ENCODE measurements at regions not wholly inside any gene's neighbourhood (a gene's known extent, or its start where the extent isn't known, plus 50 kb on each side); places are given as distances from the start of the nearest gene placed in this dataset.
A peak's percentile ranks its signal among the peaks of the same experiment; 100 is the strongest.
"Not testable (repeated sequence)": the region's sequence is repeated elsewhere in the genome, so short reads cannot be mapped to it uniquely, and the experiment has no call there.

DNA sequence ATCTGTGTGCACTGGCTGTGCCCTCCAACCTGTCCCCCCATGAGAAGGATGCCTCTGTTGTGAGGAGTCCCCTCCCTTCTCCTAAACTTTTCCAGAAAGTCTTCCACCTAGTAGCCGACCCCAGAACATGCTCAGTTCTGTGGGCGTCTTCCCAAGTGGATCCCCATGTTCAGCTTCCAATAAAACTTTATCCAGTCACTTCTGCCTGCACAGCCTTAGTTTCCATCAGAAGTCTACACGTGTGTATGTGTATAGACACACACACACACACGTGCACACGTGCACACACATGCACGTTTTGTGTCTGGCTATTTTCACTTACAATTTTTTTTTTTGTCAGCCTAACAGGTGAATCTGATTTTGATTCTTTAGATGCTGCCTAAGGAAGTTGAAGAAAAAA is 115.1 kb downstream of the RTP5 start:
- no peak for DNase-seq

DNA sequence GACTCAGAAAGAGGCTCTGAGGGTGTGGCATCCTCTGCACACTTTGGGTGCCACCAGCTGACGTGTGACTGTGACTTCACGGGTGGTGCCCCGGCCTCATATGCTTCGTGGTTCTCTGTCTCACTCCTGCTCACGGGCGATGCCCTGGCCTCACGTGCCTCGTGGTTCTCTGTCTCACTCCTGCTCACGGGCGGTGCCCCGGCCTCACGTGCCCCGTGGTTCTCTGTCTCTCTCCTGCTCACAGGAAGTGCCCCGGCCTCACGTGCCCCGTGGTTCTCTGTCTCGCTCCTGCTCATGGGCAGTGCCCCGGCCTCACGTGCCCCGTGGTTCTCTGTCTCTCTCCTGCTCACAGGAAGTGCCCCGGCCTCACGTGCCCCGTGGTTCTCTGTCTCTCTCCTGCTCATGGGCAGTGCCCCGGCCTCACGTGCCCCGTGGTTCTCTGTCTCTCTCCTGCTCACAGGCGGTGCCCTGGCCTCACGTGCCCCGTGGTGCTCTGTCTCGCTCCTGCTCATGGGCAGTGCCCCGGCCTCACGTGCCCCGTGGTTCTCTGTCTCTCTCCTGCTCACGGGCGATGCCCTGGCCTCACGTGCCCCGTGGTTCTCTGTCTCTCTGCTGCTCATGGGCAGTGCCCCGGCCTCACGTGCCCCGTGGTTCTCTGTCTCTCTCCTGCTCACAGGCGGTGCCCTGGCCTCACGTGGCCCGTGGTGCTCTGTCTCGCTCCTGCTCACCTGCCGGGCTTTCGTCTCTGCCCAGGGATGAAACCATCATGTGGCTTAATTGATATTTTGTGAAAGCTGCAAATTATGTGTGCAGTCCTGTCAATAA is 115.8 kb downstream of the RTP5 start:
- peak; percentile 49 for DNase-seq

DNA sequence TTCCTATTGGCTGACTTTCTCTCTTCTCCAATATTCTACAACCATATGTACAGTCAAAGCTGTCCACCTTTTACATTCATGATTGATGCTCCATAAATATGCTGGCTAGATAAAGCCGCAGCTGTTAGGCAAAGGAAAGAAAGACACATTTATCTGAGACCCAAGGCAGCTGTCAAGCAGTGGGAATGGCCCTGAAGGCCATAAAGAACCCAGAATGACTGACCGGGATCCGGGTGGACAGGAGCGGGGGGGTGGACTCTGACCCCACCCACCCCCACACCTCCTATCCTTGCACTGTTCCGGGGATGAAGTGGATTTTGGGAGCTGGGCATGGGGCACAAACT is 116.4 kb downstream of the RTP5 start:
- peak; percentile 35 for DNase-seq

DNA sequence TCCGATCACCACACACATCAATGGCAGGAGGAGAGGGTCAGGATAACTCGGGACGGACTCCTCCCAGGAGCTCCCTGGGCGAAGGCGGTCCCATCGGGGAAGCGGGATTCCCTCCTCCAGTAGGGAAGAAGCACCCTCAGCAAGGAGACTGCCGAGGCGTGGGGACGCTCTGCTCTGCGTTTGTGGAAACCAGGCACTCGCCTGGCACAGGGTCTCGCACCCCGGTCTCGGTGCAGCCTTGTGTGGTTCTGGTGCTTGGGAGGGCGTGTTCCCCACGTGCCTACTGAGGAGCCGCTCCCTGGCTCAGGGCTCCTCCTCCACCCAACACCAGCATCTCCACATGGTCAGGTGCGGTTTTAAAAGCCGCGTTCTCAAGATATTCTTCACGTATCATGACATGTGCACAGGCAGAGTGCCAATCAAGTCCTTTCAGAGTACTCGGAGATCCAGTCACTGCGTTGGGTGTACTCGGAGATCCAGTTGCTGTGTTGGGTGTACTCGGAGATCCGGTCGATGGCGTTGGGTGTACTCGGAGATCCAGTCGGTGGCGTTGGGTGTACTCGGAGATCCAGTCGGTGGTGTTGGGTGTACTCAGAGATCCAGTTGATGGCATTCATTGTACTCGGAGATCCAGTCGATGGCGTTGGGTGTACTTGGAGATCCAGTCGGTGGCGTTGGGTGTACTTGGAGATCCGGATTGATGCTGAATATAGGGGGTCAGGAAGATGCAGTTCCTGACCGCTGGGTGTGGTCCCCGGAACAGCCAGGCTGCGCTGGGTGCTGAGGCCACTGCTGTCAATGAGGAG is 117.5 kb downstream of the RTP5 start:
- peak; percentile 45 for DNase-seq

DNA sequence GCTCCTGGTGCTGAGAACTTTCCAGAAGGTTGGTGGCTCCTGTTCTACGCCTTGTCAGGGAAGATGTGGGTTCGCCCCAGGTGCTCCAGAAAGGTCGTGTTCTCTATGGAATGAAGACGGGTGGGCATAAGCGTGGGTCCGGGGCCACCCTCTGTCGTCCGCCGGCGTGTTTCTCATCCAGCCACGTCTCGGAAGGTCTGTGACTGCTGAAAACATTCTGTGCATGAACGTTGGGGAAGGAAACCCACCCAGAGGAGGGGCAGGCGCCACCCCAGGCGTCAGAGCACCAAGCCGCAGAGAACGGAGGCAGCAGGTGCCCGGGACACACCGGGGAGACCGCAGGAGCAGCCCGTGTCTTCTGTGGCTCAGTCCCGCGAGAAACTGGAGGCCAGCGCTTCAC is 118.2 kb downstream of the RTP5 start:
- DNase-seq, result peak; percentile 34

DNA sequence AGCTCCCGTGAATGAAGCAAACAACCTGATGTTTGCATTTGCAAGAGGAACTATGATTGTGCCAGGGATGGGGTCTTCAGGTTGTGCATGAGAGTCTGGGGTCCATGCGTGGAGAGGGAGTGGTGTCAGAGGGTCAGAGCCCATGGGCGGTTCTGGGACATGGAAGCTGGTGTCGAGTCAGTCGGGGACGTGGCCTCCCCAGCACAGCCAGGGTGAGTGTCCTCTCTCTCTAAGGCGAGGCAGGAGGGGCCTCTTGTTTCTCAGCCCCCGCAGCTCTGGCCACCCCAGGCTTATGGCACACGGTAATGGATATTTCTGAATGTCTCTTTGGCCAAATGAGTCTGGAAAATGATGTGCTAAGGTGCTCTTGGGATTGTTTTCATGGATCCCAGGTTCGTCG is 118.6 kb downstream of the RTP5 start:
- DNase-seq, result no peak

DNA sequence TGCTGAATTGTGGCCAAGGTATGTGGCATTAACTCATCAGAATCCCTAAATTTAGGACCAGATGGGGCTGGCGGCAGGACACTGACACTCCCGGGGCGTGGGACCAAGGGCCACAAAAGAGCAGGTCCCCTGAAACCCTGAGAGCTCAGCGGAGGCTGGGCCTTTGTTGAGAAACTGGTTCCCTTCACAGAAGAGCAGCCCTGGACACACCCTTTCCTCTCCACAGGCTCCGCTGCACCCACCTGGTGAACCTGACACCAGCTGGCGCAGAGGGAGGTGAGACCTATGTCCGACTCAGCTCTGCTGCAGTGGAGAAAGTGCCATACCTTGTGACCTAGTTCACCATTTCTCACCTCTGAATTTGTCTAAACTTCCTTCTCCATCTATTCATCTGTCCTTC is 119.5 kb downstream of the RTP5 start:
- DNase-seq, result peak; percentile 38

DNA sequence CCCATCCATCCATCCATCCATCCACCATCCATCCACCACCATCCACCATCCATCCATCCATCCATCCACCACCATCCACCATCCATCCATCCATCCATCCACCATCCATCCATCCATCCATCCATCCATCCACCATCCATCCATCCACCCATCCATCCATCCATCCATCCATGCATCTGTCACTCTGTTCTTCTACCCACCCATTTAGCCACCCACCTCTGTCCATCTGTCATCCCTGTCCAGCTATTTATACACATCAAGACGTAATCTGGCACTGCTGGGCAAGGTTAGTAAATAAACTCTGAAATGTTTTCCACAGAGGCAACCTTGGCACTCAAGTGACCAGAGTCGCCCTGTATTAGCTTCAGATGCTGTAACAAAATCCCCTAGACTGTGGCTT is 120.9 kb downstream of the RTP5 start:
- DNase-seq, result no peak

DNA sequence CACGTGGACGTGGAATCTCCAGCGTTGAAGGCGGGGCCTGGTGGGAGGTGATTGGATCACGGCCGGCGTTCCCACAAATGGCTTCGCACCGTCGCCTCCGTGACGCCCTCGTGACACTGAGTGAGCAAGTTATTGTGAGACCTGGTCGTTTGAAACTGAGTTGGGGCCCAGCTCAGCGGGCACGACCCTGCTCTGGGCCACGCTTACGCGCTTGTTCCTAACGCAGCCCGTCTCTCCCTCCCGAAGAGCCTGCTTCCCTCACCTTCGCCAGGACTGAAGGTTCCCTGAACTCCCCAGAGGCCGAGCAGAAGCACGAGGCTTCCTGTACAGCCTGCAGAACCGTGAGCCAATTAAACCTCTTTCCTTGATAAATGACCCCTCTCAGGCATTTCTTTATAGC is 121.8 kb downstream of the RTP5 start:
- peak; percentile 25 for DNase-seq

DNA sequence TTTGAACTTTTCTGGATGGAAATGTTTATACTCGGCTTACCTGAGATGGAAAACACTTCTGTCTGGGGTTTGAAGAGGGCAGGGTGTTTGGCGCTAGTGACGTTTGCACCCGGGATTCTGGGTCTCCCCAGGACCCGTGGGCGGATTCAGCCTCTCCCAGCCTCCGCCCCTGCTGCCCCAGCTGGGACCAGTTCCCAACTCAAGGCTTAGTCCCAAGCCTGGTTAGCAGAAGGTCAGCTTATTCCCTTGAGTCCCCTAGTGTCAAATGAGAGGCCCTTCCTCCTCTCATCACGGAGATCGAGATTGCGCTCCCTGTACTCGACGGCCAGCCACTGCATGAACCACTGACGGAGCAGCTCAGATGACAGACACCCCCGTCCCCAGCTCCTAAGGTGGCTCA is 123.2 kb downstream of the RTP5 start:
- peak; percentile 17 for DNase-seq

DNA sequence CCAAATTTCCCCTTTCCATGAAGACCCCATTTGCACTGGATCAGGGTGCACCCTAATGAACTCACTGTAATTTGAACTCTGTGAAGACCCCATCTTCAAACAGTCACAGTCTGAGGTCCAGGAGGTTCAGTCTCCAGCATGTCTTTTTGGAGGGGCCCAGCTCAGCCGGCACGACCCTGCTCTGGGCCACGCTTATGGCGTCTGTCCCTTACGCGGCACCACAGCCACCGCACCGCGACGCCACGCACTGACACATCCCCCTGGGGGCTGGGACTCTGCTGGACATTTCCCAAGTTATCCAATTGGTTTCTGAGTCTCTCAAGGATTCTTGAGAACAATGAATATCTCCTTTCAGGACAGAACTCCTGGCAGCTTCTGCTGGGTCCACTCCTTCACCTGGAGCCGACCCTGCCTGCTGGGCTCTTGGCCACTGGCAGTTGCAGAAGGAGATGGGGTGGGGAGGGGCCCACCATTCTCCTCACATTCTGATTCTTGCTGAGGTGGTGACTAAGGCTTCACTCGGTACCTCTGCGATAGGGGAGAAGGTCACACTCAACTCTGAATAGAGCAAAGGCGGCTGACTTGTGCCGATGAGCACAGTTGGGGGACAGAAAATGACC is 124.0 kb downstream of the RTP5 start:
- peak; percentile 34 for DNase-seq

DNA sequence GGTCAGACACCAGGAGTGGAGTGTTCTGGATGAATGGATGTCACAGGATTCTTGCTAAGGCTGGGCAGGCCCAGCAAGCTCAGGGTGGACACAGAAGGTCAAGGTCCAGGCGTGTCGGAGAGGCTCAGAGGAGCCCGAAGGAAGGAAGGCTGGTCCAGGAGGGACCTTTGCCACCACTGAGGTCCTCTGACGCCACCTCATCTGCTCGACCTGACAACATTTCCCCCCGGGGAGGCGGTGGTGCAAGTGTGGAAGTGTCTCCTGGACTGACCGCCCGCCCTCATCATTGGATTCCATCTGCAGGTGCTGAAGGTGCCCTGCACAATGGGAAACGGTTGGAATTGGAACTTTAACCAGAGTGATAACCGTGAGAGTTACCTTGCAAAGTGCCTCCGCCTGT is 124.6 kb downstream of the RTP5 start:
- DNase-seq, result peak; percentile 28

DNA sequence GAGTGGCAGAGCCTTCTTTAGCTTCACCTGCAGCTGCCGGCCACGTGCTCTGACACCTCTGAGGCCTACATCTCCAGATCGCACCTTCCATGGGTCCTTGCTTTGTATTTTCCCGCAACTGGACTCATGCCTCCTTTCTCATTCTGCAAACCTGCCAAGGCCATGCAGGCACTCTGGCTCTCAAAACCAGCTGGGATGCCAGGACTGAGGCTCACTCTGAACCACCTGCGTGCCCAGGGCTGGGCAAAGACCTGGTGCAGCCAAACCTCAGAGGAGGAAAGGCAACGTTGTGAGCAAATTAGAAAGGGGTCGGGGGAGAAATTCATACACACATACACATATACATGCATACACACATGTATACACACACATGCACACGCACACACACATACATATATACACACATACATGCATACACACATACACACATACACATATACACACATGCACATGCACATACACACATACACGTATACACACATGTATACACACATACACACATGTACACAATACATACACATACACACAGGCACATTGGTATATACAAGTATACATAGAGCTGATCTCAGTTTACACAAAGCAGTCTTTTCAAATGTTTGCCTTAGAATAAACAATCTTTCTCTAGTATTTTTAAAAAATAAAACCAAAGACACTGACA is 125.2 kb downstream of the RTP5 start:
- DNase-seq, result peak; percentile 30

DNA sequence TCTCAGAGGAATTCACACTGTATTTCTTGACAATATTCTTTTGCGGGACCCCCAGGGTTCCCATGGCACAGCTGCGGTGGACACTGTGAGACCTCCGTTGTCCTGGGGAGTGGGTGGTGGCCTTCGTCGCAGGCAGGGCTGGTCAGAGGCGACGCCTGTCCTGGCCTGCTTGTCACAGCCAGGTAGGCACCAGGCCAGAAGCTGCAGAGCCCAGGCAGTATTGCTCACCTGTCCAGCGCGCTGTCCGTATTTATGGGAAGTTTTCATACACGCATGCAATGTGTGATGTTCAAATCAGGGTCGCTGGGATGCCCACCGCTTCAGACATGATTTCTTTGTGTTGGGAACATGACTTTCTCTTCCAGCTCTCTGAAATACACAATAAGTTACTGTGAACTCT is 126.6 kb downstream of the RTP5 start:
- DNase-seq, result peak; percentile 35

DNA sequence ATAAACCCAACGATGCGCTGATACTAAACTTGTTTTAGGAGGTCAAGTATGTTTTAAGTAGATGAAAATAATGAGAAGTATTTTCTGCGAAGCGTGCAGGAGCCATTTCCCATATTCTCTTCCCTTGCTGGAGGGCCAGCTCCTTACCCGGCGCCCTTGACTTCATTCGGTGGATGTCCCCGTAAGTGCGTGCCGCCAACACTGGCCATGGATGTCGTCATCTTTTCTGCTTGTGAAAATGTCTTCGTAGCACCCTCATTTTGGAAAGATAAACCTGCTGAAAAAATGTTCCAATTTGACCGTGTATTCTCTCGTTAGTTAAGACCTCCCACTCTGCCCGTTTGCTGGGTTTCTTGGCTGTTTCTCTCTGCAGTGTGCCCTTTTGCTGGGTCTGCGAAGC is 127.5 kb downstream of the RTP5 start:
- no peak for DNase-seq

DNA sequence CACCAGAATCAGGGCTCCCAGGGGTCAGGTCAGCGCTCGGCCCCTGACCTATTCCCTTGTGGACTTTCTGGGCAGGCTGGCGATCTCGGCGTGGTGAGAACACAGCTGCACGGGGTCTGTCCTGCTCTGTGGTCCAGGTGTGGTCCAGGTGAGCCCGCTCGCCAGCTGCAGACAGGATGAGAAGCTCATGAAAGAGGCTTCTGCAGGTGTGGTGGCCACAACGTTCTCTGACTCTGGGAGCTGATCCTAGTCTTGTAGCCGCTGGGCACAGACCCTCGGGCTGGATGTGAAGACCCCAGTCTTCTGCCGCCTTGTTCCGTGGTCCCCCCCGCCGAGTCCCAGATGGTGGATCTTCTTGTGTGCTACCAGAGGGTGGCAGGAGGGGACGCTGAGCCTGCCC is 129.7 kb downstream of the RTP5 start:
- DNase-seq, result peak; percentile 47

DNA sequence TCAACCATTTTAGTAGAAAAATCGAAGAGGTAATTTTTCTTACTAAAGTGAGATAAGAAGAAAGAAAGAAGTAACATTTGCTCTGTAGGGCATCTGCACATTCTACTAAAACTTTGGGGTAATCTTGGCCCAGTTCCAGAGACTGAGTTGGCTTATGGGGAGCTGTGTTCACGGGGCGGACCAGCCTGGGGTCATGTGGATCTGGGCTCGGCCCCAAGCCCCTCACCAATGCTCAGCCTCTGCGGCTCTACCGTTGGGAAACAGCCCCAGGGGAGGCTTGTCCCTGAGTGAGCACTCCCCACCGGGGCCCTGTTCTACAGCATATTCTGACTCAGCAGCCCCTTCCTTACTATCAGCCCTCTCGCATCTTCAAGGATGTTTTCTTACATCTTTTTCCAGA is 132.3 kb downstream of the RTP5 start:
- DNase-seq, result peak; percentile 23

DNA sequence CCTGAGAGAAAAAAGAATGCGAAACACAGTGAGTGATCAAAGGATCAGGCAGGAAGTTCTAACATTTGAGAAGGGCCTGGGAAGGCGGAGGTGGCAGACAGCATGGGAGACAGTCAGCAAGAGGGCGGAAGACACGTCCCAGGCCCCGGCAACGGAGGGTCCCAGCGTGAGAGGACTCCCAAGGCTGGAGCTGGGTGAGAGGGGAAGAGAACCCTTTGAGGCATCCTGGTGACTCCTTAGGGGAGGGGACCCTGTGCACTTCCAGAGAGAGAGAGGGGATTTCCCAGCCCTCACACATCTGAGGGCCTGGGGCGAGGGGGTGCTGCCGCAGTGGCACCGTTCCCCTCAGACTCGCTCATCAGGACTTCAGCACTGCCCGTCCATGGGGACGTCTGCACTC is 133.4 kb downstream of the RTP5 start:
- no peak for DNase-seq

DNA sequence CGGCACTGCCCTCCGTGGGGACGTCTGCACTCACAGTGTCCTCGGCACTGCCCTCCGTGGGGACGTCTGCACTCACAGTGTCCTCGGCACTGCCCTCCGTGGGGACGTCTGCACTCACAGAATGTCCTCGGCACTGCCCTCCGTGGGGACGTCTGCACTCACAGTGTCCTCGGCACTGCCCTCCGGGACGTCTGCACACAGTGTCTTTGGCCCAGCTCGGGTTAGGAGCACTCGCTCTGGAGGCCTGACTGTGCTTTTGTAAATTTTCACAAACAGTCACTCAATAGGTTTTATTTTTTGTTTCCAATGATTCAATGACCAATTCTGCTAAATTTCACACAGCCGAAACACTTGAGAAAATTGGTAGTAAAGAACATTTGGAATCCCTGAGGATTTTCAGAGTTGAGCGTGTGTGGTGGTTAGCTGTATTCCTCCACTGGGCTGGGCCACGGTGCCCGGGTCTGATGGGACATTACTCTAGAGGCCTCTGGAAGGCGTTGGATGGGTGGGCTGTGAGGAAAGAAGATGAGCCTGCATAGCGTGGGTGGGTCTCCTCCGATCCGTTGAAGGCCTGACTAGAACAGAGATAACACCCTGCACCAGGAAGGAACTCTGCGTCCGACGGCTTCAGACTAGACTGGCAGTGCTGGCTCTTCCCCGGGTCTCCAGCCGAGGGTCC is 134.8 kb downstream of the RTP5 start:
- no peak for DNase-seq

DNA sequence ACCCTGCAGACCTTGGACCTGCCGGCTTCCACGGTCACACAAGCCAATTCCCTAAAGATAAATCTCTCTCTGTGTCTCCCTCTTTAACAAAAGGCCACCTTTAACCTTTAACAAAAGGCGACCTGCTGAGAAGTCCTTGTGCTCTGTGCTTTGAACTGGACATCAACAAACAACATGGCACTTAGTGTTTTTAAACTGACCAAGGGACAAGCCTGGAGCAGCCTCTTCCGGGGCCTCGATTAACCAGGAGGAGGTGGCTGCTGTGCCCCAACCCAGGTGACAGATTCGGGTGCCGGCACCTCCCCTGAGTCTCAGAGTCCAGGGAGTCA is 135.3 kb downstream of the RTP5 start:
- no peak for DNase-seq

DNA sequence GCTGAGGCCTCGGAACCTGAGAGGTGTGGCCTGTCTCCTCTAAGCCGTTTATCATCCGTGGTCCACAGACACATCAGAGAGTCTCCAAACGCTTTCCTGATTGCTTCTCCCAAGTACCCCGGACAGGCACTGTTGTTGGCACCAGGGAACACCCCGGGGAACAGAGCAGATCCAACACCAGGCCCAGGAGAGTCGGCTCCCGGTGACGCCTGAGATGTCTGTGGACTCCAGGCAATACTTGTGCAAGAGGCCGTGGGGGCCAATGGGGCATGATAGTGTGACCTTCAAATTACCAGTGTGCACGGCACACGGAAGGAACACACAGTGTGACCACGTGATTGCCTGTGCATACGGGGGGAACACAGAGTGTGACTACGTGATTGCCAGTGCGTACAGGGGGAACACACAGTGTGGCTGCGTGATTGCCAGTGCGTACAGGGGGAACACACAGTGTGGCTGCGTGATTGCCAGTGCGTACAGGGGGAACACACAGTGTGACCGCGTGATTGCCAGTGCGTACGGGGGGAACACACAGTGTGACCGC is 136.6 kb downstream of the RTP5 start:
- not testable (repeated sequence) for DNase-seq

DNA sequence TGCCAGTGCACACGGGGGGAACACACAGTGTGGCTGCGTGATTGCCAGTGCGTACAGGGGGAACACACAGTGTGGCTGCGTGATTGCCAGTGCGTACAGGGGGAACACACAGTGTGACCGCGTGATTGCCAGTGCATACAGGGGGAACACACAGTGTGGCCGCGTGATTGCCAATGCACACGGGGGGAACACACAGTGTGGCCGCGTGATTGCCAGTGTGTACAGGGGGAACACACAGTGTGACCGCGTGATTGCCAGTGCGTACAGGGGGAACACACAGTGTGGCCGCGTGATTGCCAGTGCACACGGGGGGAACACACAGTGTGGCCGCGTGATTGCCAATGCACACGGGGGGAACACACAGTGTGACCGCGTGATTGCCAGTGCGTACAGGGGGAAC is 139.4 kb downstream of the RTP5 start:
- DNase-seq, result not testable (repeated sequence)

DNA sequence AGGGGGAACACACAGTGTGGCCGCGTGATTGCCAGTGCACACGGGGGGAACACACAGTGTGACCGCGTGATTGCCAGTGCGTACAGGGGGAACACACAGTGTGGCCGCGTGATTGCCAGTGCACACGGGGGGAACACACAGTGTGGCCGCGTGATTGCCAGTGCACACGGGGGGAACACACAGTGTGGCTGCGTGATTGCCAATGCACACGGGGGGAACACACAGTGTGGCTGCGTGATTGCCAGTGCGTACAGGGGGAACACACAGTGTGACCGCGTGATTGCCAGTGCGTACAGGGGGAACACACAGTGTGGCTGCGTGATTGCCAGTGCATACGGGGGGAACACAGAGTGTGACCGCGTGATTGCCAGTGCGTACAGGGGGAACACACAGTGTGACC is 140.3 kb downstream of the RTP5 start:
- not testable (repeated sequence) for DNase-seq
